SU-DHL-6 (cell line): ENCODE measurements at regions not wholly inside any gene's neighbourhood (a gene's known extent, or its start where the extent isn't known, plus 50 kb on each side); places are given as distances from the start of the nearest gene placed in this dataset.

Experiments used
- H2AFZ ChIP-seq: fragments of 200-600 bp; sonication (generic); 2 replicates; pipeline ENCODE4 v1.6.1; 2014; ENCODE audit warnings: low read depth, mild to moderate bottlenecking, moderate library complexity, mixed read lengths, antibody characterized with exemption, low read length; ENCODE audit not compliant: severe bottlenecking
- H3F3A ChIP-seq: fragments of 200-600 bp; shearing (Covaris generic); 2 replicates; pipeline ENCODE4 v1.6.0; 2016; ENCODE audit warnings: antibody characterized with exemption, mild to moderate bottlenecking; ENCODE audit not compliant: insufficient read depth
- H3K27ac ChIP-seq: fragments of 200-600 bp; sonication (generic); 2 replicates; pipeline ENCODE4 v1.5.1; 2016; ENCODE audit warnings: low read depth, mild to moderate bottlenecking, low read length, moderate library complexity, mixed read lengths
- H3K27me3 ChIP-seq: fragments of 200-600 bp; sonication (generic), shearing (Covaris generic); 2 replicates; pipeline ENCODE4 v1.6.0; 2014; ENCODE audit warnings: mild to moderate bottlenecking, low read length
- H3K36me3 ChIP-seq: fragments of 200-600 bp; sonication (generic); 2 replicates; pipeline ENCODE4 v1.6.1; 2014; ENCODE audit warnings: mild to moderate bottlenecking, low read length, mixed read lengths
- H3K4me2 ChIP-seq: fragments of 300-600, 200-600 bp; shearing (Covaris generic), sonication (generic); 2 replicates; pipeline ENCODE4 v1.6.0; 2014; ENCODE audit warnings: low read length, low read depth, mild to moderate bottlenecking; ENCODE audit not compliant: poor library complexity, severe bottlenecking
- H3K4me3 ChIP-seq: fragments of 200-600 bp; sonication (generic); 2 replicates; pipeline ENCODE4 v1.5.1; 2014; ENCODE audit warnings: antibody characterized with exemption, low read length, mild to moderate bottlenecking, mixed read lengths; ENCODE audit not compliant: insufficient read depth, poor library complexity, severe bottlenecking
- H3K79me2 ChIP-seq: fragments of 200-600 bp; sonication (generic); 2 replicates; pipeline ENCODE4 v1.6.1; 2014; ENCODE audit warnings: mild to moderate bottlenecking, low read length, moderate library complexity; ENCODE audit not compliant: insufficient read depth
- H3K9ac ChIP-seq: fragments of 200-600 bp; sonication (generic); 2 replicates; pipeline ENCODE4 v1.7.0; 2014; ENCODE audit warnings: mild to moderate bottlenecking, low read length
- H3K9me2 ChIP-seq: fragments of 200-600 bp; sonication (generic); replicated peaks from 2 replicates; pipeline ENCODE4 v1.6.1; 2014; ENCODE audit warnings: low read length; ENCODE audit not compliant: insufficient read depth
- H3K9me3 ChIP-seq: fragments of 200-600 bp; sonication (generic); 2 replicates; pipeline ENCODE4 v1.6.1; 2014; ENCODE audit warnings: low read length, mixed read lengths; ENCODE audit not compliant: insufficient read depth
- H4K20me1 ChIP-seq: fragments of 200-600 bp; sonication (generic); 2 replicates; pipeline ENCODE4 v1.6.1; 2014; ENCODE audit warnings: low read depth, mild to moderate bottlenecking, antibody characterized with exemption, low read length, moderate library complexity, mixed read lengths
- EZH2phosphoT487 ChIP-seq: fragments of 200-600 bp; sonication (generic), shearing (Covaris generic); conservative IDR thresholded peaks from 2 replicates; pipeline ENCODE4 v1.6.1; 2018; ENCODE audit warnings: mild to moderate bottlenecking, antibody characterized with exemption, low read length, moderate library complexity, mixed read lengths
- TF ChIP-seq, protein P1 (sequence below): fragments of 200-600 bp; sonication (generic); IDR thresholded peaks from one replicate; pipeline ENCODE4 v1.5.1; 2017; ENCODE audit warnings: antibody characterized with exemption, mild to moderate bottlenecking, low read length, moderate library complexity; ENCODE audit not compliant: insufficient read depth, poor library complexity, severe bottlenecking

DNA sequence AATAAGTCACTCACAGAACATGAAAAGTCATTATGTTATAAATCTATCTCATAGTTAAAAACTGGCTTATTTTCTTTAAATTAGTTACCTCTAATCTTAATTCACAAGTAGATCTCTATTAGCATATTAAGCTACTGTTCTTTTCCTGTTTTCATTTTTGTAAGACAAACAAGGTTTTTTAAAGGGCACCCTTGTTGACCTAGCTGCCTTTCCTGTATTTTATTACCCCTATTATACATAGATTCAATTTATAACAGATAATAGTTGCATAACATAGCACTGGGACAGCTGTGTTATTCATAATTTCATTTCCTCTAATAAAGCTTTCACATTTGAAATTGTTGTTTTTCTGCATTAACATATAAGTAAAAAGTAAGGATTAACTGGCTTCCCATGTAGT lies 1500.7 kb upstream of the FLRT2 start:
- no peak for TF ChIP-seq EZH2phosphoT487
- TF ChIP-seq, protein P1, sequence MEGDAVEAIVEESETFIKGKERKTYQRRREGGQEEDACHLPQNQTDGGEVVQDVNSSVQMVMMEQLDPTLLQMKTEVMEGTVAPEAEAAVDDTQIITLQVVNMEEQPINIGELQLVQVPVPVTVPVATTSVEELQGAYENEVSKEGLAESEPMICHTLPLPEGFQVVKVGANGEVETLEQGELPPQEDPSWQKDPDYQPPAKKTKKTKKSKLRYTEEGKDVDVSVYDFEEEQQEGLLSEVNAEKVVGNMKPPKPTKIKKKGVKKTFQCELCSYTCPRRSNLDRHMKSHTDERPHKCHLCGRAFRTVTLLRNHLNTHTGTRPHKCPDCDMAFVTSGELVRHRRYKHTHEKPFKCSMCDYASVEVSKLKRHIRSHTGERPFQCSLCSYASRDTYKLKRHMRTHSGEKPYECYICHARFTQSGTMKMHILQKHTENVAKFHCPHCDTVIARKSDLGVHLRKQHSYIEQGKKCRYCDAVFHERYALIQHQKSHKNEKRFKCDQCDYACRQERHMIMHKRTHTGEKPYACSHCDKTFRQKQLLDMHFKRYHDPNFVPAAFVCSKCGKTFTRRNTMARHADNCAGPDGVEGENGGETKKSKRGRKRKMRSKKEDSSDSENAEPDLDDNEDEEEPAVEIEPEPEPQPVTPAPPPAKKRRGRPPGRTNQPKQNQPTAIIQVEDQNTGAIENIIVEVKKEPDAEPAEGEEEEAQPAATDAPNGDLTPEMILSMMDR = no peak
- Histone ChIP-seq H3K4me3 (no peak overlapping the region), H3K4me2 (no peak overlapping the region), H3K9me3 (no peaks in the 10 kb centered on the region), H3K9ac (no peak overlapping the region), H3K27me3 (no peaks in the 10 kb centered on the region), H3K36me3 (no peaks in the 10 kb centered on the region), H3K79me2 (no peaks in the 10 kb centered on the region), H3F3A (no peaks in the 10 kb centered on the region), H4K20me1 (no peaks in the 10 kb centered on the region), H3K9me2 (no peaks in the 10 kb centered on the region), H3K27ac (no peak overlapping the region), H2AFZ (no peak overlapping the region)

- Histone ChIP-seq H3K27me3 (no peaks in the 10 kb centered on the region), H3K4me3 (no peak overlapping the region), H3K9ac (no peak overlapping the region), H3K36me3 (no peaks in the 10 kb centered on the region), H3K9me2 (no peaks in the 10 kb centered on the region), H3K79me2 (no peaks in the 10 kb centered on the region), H4K20me1 (no peaks in the 10 kb centered on the region), H3K9me3 (no peaks in the 10 kb centered on the region), H3K4me2 (no peak overlapping the region), H3K27ac (no peak overlapping the region), H3F3A (no peaks in the 10 kb centered on the region), H2AFZ (no peak overlapping the region)
- TF ChIP-seq, protein P1 = no peak
- TF ChIP-seq EZH2phosphoT487 = no peak
Measured at GRCh38 chr14:84029720-84030119, 1500.2 kb upstream of the FLRT2 start.

DNA sequence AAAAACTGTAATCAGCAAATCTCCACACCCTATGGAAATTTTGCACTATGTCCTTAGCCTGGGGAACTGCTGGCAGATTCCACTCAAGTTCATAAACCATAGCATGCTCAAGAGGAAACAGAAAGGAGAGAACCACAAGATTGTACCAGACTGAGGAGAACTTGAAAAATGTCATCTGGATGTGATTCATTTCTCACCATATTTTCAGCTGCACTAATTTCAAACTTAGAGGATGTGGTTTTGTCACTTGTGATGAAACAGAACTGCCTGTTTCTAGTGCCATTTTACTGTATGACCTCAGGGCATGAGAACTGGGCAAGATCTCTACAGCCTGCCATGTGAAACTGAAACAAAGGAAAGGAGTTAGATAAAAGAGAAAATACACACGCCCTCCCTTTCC lies 1493.1 kb upstream of the FLRT2 start:
- Histone ChIP-seq H3K36me3 (no peaks in the 10 kb centered on the region), H3K27me3 (no peaks in the 10 kb centered on the region), H3K4me3 (no peak overlapping the region), H3K9ac (no peak overlapping the region), H3K4me2 (no peak overlapping the region), H3K79me2 (no peaks in the 10 kb centered on the region), H2AFZ (no peak overlapping the region), H4K20me1 (no peaks in the 10 kb centered on the region), H3K9me3 (no peaks in the 10 kb centered on the region), H3K9me2 (no peaks in the 10 kb centered on the region), H3F3A (no peaks in the 10 kb centered on the region), H3K27ac (no peak overlapping the region)
- TF ChIP-seq, protein P1 = no peak
- TF ChIP-seq EZH2phosphoT487 = no peak

- Histone ChIP-seq H3K36me3 (no peaks in the 10 kb centered on the region), H2AFZ (no peak overlapping the region), H3K27ac (no peak overlapping the region), H3K9me3 (no peaks in the 10 kb centered on the region), H3K9me2 (no peaks in the 10 kb centered on the region), H3F3A (no peaks in the 10 kb centered on the region), H3K4me2 (no peak overlapping the region), H3K27me3 (no peaks in the 10 kb centered on the region), H3K9ac (no peak overlapping the region), H4K20me1 (no peaks in the 10 kb centered on the region), H3K4me3 (no peak overlapping the region), H3K79me2 (no peaks in the 10 kb centered on the region)
- no peak for TF ChIP-seq EZH2phosphoT487
- TF ChIP-seq, protein P1 = no peak
Measured at GRCh38 chr14:84037593-84037992, 1492.4 kb upstream of the FLRT2 start.
